ENCODE measurements at regions not wholly inside any gene's neighbourhood (a gene's known extent, or its start where the extent isn't known, plus 50 kb on each side); places are given as distances from the start of the nearest gene placed in this dataset.
"Not testable (repeated sequence)": the region's sequence is repeated elsewhere in the genome, so short reads cannot be mapped to it uniquely, and the experiment has no call there.

DNA sequence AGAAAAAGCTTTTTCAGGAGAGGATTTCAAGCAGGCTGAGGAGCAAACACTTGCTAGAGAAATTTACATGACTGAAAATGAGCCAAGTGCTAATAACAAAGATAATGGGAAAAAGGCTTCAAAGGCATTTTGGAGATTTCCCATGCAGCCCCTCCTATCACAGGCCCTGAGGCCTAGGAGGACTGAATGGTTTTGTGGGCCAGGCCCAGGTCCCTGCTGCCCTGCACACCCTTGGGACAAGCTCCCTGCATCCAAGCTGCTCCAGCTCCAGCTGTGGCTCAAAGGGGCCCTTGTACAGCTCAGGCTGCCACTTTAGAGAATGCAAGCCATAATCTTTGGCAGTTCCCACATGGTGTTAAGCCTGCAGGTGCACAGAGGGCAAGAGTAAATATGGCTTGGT, 154.0 kb upstream of the LMNTD1 start:
- no peak for DNase-seq
- in situ Hi-C loops (cut with HindIII; ENCODE audit: low pct_ligation_motif_present, low pct_unique_long_range_greater_than_20kb, low sequenced_read_pairs): no loop called here

DNA sequence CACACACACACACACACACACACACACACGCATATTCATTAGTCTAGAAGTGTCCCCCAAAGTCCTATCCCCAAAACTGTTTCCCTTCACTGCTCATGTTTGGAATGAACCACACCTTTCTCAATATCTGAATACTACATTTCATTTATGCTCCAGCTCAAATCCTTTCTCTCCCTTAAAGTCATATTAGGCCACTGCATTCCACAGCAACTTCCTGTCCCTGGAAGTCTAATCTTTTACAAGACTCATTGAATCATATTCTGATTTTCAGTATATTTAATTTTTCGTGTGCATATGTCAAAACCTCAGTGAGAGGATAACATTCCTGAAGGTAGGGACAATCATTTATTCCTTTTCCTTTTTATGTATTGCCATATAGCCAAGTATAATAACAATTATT, 155.6 kb upstream of the LMNTD1 start:
- no peak for DNase-seq
- in situ Hi-C loops (cut with HindIII; ENCODE audit: low pct_ligation_motif_present, low pct_unique_long_range_greater_than_20kb, low sequenced_read_pairs): no loop called here

DNA sequence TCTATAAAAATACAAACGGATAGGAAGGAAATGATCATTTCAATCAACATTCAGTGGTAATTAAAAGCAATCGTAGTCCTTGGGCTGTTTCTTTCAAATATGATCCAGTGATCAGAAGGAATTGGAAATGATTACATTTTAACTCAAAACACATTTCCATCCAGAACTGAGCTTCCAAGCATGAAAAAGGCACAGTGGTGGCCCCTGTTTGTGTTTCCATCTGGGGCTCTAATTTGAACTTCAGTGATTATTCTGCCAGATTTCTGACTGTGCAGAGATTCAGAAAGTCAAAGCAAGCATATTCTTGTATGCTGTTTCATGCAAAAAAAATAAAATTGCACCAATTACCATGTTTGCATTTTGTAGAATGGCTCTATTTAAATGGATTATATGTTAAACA, 157.0 kb upstream of the LMNTD1 start:
- no peak for DNase-seq
- in situ Hi-C loops (cut with HindIII; ENCODE audit: low pct_ligation_motif_present, low pct_unique_long_range_greater_than_20kb, low sequenced_read_pairs): no loop called here

DNA sequence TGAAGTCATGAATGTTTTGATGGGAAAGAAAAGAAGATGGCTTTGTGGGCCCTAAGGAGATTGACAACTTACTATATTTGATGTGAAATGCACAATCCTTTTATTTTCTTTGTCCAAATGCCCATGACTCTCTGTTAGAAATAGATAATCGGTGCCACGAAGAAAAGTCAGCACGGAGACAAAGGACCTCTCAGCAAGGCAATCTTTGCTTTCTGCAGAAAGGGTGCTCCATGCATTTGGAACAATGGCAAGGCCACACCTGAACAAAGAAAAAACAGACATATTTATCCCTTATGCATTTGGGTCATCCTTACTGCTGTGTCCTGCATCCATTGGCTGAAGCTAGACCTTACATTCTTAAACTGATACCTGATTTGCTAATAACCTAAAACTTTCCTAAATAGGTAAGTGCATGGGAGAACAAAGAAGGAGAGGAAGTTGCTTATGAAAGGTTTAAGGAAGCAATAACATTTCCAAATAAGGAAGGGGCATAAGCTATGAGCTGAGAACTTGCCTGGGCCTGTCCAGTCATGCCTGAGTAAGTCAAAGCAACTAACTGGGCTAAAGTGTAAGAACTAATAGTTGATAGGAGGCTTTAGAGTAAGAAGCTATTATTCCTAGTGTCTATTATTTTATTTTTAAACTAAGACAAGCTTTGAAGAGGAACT, 158.0 kb upstream of the LMNTD1 start:
- DNase-seq: peak; percentile 54
- in situ Hi-C loops (cut with HindIII; ENCODE audit: low pct_ligation_motif_present, low pct_unique_long_range_greater_than_20kb, low sequenced_read_pairs): not testable (repeated sequence)

DNA sequence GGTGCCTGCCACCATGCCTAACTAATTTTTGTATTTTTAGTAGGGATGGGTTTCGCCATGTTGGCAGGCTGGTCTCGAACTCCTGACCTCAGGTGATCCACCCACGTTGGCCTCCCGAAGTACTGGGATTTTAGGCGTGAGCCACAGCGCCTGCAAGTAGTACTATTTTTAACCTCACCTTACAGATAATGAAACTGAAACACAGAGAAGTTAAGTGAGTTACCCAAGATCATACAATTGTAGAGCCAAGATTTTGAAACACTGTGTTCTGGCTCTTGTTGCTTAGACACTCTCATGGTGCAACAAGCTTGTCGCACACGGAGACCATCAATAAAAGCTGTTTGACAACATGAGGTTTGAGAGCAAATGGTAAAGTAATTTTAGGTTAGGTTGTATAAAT, 159.1 kb upstream of the LMNTD1 start:
- in situ Hi-C loops (cut with HindIII; ENCODE audit: low pct_ligation_motif_present, low pct_unique_long_range_greater_than_20kb, low sequenced_read_pairs): no loop called here
- DNase-seq: no peak

DNA sequence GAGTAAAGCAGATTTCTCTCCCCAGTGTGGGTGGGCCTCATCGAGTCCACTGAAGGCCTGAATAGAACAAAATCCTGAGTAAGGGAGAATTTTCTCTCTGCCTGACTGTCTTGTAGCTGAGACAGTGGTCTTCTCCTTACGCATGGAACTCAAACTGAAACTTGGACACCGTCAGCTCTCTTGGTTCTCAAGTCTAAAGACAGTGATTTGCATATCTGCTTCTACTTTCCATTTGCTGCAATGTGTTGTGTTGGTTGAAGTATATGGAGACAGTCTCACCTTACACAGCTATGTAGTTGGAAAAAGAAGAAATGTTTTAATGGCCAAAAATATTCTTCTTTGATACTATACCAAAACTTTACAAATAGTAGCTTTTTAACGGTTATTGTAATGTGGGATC, 160.2 kb upstream of the LMNTD1 start:
- in situ Hi-C loops (cut with HindIII; ENCODE audit: low pct_ligation_motif_present, low pct_unique_long_range_greater_than_20kb, low sequenced_read_pairs): no loop called here
- no peak for DNase-seq

DNA sequence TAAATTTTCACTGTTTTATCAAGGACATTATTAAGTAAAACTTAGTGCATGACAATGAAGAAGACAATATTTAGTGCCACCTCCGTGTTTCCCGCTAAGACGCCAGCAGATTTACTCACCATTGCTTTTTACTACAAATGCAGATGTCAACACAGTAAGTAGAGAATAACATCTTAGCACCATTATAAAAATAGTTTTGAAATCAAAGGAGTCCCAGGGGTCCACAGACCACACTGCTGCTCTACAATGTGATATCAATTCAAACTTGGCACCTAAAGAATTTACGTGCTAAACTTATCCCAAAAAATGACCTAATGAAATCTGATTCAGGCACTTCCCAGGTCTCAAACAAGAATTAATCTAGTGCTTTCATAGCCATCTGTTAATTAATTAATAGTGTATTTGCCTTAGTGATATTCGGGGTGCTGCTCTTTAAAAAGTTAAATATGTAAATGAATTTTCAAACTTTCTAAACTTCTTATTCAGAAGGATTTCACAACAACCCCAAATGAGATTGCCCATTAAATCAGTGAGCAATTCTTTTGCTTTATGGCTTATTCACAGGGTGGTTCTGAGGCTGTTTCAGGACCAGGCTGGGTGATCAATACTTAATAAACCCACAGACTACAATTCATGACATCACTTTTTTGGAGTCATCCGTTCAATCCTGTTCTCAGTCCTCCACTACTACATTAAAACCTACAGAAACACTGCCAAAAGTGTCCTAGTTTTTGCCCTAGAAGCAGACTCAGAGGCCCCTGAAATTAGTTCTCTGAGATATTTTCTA, 161.3 kb upstream of the LMNTD1 start:
- in situ Hi-C loops (cut with HindIII; ENCODE audit: low pct_ligation_motif_present, low pct_unique_long_range_greater_than_20kb, low sequenced_read_pairs): no loop called here
- DNase-seq: no peak

DNA sequence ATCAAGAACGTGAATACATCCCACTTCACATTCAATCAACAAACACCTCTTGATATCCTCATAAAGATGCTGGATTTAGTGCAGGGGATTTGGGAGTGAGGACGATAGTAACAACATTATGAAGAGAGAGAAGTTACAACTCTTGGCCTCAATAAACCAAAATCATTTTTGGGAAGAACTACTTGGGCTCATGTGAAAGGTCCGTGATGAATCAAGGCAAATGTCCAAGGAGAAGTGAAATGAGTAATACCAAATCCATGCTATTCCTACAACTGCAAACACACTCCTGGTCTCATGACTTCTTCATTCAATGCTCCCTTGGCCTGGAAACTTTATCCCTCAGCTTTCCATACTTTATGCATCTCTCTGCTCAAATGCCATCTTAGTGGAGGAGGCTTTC, 162.0 kb upstream of the LMNTD1 start:
- DNase-seq: no peak
- in situ Hi-C loops (cut with HindIII; ENCODE audit: low pct_ligation_motif_present, low pct_unique_long_range_greater_than_20kb, low sequenced_read_pairs): no loop called here

DNA sequence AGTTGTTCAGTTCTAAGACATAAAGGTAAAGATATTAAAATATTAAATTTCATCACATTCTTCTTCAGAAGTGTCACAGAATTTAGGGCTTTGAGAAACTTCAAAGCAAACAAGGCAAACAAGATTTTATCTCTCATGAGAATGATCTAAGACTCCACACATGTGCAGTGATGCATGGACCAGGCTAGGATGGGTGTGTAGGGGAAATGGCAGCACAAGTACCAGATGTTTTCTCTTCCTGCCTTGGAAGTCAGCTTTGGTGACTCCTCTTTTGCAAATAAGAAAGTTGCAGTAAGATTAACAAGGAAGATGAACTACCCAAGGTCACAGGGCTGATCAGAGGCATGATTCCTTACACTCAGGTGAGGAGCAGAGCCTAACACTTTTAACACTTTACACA, 163.8 kb upstream of the LMNTD1 start:
- no peak for DNase-seq
- in situ Hi-C loops (cut with HindIII; ENCODE audit: low pct_ligation_motif_present, low pct_unique_long_range_greater_than_20kb, low sequenced_read_pairs): no loop called here

DNA sequence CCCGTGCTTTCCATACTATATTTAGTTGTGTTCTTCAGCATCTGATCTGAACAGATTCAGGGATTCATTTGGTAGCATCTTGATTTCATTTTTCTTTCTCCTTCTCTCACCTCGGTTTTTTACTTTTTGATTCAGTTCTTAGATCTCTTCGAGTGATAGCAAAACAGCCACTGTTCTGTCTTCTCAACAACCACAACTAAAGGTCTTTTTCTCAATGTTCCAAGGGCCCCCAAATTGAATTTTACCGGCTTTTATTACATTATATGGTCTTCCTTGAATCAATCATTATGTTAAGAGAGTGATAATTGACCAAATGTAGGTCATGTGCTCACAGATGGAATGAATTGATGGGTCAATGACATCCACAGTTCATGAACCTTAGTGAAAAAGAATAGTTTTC, 164.5 kb upstream of the LMNTD1 start:
- no peak for DNase-seq
- in situ Hi-C loops (cut with HindIII; ENCODE audit: low pct_ligation_motif_present, low pct_unique_long_range_greater_than_20kb, low sequenced_read_pairs): no loop called here

DNA sequence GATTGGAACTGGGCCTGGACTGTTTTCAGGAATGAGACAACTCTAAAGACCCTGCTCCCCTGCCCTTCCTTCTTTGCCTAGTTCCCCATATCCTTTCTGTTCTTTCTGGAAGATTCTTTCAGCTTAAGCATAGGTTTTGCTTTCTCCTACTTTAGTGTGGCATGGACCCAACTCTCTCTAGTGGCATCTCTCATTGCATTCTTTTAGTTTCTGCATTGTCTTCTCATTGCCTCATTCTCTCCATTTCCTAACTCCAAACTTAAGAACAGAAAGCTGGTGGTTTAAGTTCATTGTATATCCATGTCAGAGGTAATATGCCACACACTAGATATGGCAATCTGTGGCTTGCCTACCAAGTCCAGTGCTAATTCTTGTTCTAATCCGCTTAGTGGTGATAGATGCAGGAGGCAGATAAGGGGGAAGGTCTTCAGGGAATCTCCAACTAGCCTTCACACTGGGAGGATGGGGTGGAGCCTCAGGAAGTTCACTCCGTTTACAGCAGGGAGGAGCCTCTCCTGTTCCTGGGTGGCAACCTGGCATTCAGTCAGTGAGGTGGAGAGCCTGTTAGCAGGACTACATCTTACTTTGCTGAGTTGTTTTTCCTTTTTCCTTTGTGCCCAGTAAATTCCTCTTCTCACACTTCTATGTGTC, 165.1 kb upstream of the LMNTD1 start:
- DNase-seq: no peak
- in situ Hi-C loops (cut with HindIII; ENCODE audit: low pct_ligation_motif_present, low pct_unique_long_range_greater_than_20kb, low sequenced_read_pairs): no loop called here

DNA sequence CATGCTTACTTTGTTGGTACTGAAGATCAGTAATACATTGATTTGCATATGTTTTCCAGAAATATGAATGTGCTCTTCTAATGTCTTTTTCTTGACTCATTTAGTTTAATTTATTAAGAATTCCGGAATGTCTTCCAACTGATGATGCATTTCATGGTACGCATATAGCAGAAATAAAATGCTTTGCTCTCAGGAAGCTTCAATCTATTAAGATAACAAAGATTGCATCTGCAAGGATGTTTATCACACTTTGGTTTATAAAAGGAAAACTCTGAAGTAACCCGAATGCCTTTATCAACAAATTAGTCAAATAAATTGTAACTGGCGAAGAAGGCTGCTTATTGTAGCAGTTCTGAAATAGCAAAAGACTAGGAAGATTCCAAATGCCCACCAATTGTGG, 166.4 kb upstream of the LMNTD1 start:
- in situ Hi-C loops (cut with HindIII; ENCODE audit: low pct_ligation_motif_present, low pct_unique_long_range_greater_than_20kb, low sequenced_read_pairs): no loop called here
- DNase-seq: no peak

DNA sequence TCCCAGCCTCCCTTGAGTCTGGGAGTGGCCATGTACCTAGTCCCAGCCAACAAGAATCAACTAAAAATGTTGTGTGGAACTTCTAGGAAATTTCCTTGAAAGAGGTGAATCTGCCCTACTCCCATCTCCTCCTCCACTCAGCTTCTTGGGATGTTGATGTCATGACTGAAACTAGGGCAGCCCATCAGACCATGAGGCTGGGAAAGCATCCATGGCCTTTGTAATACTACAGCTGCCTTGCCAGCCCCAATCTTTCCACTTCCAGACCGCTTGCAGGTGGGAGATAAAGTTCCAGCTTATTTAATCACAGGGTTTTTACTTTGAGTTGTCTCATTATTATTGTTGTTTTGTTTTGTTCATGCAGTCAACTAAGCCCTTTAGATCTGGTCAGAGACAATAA, 170.3 kb upstream of the LMNTD1 start:
- no peak for DNase-seq
- in situ Hi-C loops (cut with HindIII; ENCODE audit: low pct_ligation_motif_present, low pct_unique_long_range_greater_than_20kb, low sequenced_read_pairs): no loop called here

DNA sequence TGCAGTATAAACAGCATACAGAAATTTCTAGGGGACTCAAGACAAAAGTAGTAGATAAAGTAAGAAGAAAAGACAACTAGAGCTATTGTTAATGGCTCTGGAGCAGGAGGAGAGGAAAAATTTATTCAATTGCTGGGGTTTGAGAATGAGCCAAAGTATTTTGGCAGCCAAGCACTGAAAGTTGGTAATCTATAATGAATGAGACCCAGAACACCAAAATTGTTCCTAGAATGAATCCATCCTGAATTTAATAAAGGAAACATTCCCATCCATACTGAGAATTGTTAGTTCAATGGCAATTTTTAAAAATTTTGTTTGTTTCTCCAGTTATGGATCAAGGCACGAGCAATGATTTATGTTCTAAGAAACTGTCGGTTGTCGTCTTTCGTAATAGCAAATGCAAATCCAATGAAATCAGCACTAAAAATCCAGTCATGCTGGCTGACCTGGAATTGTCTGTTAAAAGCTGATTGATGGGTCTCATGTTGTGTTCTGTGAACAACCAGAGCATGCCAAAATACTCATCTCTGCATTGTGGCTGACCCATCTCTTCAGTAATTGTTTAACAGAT, 170.9 kb upstream of the LMNTD1 start:
- in situ Hi-C loops (cut with HindIII; ENCODE audit: low pct_ligation_motif_present, low pct_unique_long_range_greater_than_20kb, low sequenced_read_pairs): no loop called here
- no peak for DNase-seq

DNA sequence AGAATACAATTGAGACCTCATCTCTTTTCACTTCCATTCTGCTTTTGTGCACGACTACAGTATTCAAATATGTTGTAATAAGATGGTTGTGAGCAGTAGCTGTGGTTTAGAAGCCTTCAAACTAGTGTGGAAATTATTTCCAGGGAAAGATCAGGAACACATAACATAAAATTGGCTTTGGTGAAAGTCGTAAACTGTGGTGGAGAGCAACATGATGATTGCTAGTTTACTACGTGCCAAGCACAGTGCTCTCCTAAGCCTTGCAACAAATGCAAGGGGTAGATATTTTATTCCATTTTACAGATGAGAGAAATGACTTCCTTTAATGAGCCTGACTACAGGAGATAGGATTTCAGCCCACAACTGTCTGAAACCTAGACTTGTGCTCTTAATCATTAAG, 172.4 kb upstream of the LMNTD1 start:
- in situ Hi-C loops (cut with HindIII; ENCODE audit: low pct_ligation_motif_present, low pct_unique_long_range_greater_than_20kb, low sequenced_read_pairs): no loop called here
- DNase-seq: no peak

DNA sequence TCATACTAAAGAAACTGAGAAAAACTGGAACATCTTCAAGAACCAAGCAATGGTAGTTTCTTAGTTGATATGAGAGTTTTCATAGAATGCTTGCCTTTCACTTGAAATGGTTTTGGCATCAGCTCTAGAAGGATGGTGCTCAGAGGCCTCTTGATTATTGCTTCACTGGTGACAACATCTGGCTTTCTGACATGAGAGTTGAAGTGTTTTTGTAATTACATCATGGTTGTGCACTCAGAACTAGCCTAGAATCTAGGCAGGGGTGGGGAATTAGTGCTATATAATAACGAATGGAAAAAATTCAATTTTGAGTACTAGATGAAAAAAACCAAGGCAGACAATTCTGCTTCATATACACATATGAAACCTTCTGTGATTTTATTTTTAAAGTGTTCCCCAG, 172.8 kb upstream of the LMNTD1 start:
- no peak for DNase-seq
- in situ Hi-C loops (cut with HindIII; ENCODE audit: low pct_ligation_motif_present, low pct_unique_long_range_greater_than_20kb, low sequenced_read_pairs): no loop called here

DNA sequence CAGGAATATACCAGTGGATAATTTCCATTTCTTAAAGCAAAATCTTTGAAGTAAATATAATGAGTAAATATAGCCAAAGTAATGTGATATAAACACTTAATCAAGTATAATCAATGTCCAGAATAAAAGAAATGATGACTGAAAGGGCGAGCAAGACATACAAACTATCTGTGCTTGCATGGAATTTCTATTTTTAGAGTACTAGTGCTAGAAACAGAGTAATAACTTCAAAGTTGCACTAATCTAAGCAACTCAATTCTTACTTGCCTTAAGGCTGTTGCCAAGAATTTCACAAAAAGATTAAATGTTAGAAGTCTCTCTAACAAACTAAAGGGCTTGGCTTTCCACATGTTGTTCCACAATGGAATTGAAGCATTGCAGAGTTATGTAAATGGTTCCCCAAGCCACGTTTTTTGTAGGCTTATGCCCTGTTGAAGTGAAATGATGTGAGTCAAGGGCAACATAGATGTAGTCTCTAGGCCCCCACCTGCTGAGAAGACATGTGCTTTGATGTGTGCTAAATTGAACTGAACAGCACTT, 175.0 kb upstream of the LMNTD1 start:
- in situ Hi-C loops (cut with HindIII; ENCODE audit: low pct_ligation_motif_present, low pct_unique_long_range_greater_than_20kb, low sequenced_read_pairs): no loop called here

DNA sequence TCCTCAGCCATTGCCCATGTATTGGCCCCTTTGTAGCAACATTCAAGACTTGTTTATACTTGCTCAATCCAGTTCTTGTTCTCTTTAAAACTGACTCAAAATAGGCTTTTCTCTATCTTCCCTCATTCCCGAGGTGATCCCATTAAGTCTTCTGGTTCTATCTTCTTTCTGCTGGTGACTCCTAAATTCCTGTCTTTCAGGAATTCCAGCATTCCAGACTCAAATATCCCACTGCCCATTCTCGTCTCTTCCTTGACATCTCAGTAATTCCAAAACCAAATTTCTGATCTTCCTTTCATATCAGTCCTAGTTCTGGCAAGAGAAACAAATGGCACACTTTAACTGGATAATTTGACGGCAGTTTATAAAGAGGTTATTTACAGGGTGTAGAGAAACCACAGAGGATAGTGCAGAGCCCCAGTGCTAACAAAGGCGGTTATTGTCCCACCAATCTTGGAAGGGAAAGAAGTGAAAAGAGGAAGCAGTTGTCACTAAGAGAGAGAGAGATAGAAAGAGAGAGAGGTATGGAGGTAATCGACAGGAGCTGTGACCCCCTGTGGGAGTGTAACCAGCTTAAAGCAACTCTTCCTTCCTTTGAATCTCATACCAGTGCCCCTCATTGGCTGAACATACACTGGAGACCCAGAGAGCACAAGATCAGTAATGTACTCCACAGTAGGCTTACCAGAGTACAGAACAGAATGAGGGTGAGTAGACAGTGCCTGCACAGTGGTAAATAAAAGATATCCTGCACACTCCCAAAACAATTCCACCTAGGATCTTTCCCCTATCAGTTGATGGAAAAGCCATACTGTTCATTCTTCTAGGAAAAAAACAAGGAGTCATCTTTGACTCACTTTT, 177.6 kb upstream of the LMNTD1 start:
- DNase-seq: no peak
- in situ Hi-C loops (cut with HindIII; ENCODE audit: low pct_ligation_motif_present, low pct_unique_long_range_greater_than_20kb, low sequenced_read_pairs): no loop called here

More for the DNA sequence above, 175.0 kb upstream of the LMNTD1 start:
- DNase-seq: no peak

All from ACHN (cell line).